GM23248 (cell line): ENCODE measurements at regions not wholly inside any gene's neighbourhood (a gene's known extent, or its start where the extent isn't known, plus 50 kb on each side); places are given as distances from the start of the nearest gene placed in this dataset.

ENCODE experiments used
- EZH2 ChIP-seq: fragments of 200-600 bp; sonication (generic); IDR thresholded peaks from 2 replicates; pipeline ENCODE4 v1.6.1; 2018; ENCODE audit warnings: antibody characterized with exemption, mild to moderate bottlenecking; ENCODE audit not compliant: insufficient read depth, poor library complexity, severe bottlenecking
- EZH2phosphoT487 ChIP-seq: fragments of 200-600 bp; sonication (generic); IDR thresholded peaks from 2 replicates; pipeline ENCODE4 v1.6.1; 2018; ENCODE audit warnings: antibody characterized with exemption, moderate library complexity, mild to moderate bottlenecking, low read depth; ENCODE audit not compliant: insufficient read depth

DNA sequence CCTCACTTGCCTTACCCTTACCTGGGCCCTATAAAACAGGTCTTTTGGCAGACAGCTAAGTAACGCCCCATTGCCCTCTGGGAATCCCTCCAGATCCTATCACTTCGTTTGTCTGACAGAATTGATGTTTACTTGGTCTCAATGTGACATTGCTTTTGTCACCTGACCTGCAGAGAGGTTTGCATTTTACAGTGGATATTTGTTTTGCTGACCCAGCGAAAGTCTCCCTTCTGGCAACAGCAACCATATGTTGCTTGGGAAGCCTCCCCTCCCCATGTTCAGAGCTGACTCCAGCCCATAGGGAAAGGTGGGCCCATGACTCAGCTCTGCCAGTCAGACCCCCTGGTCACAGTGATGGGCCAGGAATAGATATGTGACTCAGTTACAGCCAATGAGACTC, 54.0 kb upstream of the LARP1 start:
- TF ChIP-seq EZH2 (no peak), EZH2phosphoT487 (no peak)
